ENCODE measurements at regions not wholly inside any gene's neighbourhood (a gene's known extent, or its start where the extent isn't known, plus 50 kb on each side); places are given as distances from the start of the nearest gene placed in this dataset.

GRCh38 chr13:76644906-76645305 lies 241.3 kb downstream of the KCTD12 start:
- WGBS, 2 experiments (ENCODE audit: low coverage in 1 of 2, low lambda C conversion rate in 2 of 2, missing lambda C conversion rate in 2 of 2): 0% methylated on average over 1 of the region's 1 CpG
- no peaks in the 10 kb centered on the region for H3K9me2 ChIP-seq (ENCODE audit: insufficient read depth)
- H3F3A ChIP-seq (ENCODE audit: insufficient read depth): peaks cover 15% of the 10 kb centered on the region; the same call in 1 of the 2 replicates
- peaks cover 7% of the 10 kb centered on the region; the same call in 1 of the 2 replicates for H3K4me1 ChIP-seq (ENCODE audit: insufficient read depth)
- no peak overlapping the region for H3K4me3 ChIP-seq
- H3K4me2 ChIP-seq (ENCODE audit: unreplicated experiment): no peak overlapping the region
- H3K27ac ChIP-seq: no peak overlapping the region
- H2AFZ ChIP-seq: no peak overlapping the region
- in situ Hi-C loops (cut with MboI): no loop called here
- TF ChIP-seq EZH2phosphoT487 (IDR thresholded peaks at IDR 0.05; ENCODE audit: insufficient read depth, low read depth) (no peak), EZH2 (IDR thresholded peaks at IDR 0.05; ENCODE audit: insufficient read depth, poor library complexity, severe bottlenecking) (no peak)
- H3K9ac ChIP-seq: no peak overlapping the region
- H3K79me2 ChIP-seq (ENCODE audit: insufficient read depth): no peaks in the 10 kb centered on the region
- no peaks in the 10 kb centered on the region for H3K36me3 ChIP-seq (ENCODE audit: low read depth)
- no peaks in the 10 kb centered on the region for H3K9me3 ChIP-seq (ENCODE audit: low read depth)
- H3K27me3 ChIP-seq (replicated peaks; ENCODE audit: insufficient read depth): no peaks in the 10 kb centered on the region
- no peaks in the 10 kb centered on the region for H4K20me1 ChIP-seq (ENCODE audit: insufficient read depth)
- DNase-seq: no peak

- Histone ChIP-seq H3K9ac (no peak overlapping the region), H2AFZ (no peak overlapping the region), H3K4me1 (ENCODE audit: insufficient read depth) (peaks cover 7% of the 10 kb centered on the region; the same call in 1 of the 2 replicates), H3K9me2 (ENCODE audit: insufficient read depth) (no peaks in the 10 kb centered on the region), H3K27me3 (replicated peaks; ENCODE audit: insufficient read depth) (no peaks in the 10 kb centered on the region), H3F3A (ENCODE audit: insufficient read depth) (peaks cover 15% of the 10 kb centered on the region; the same call in 1 of the 2 replicates), H3K4me3 (no peak overlapping the region), H3K4me2 (ENCODE audit: unreplicated experiment) (no peak overlapping the region), H3K27ac (no peak overlapping the region), H3K36me3 (ENCODE audit: low read depth) (no peaks in the 10 kb centered on the region), H4K20me1 (ENCODE audit: insufficient read depth) (no peaks in the 10 kb centered on the region), H3K79me2 (ENCODE audit: insufficient read depth) (no peaks in the 10 kb centered on the region), H3K9me3 (ENCODE audit: low read depth) (no peaks in the 10 kb centered on the region)
- TF ChIP-seq EZH2 (IDR thresholded peaks at IDR 0.05; ENCODE audit: insufficient read depth, poor library complexity, severe bottlenecking) (no peak), EZH2phosphoT487 (IDR thresholded peaks at IDR 0.05; ENCODE audit: insufficient read depth, low read depth) (no peak)
- WGBS, 2 experiments (ENCODE audit: low coverage in 1 of 2, low lambda C conversion rate in 2 of 2, missing lambda C conversion rate in 2 of 2): 91 to 94% methylated on average over 4 of the region's 4 CpGs
- DNase-seq: no peak
- in situ Hi-C loops (cut with MboI): no loop called here
These were observed 242.6 kb downstream of the KCTD12 start for GRCh38 chr13:76643596-76643995.

- no peaks in the 10 kb centered on the region for H3F3A ChIP-seq (ENCODE audit: insufficient read depth)
- 0 out of 2 replicates have a peak, but pooled peaks cover 3% of the 10 kb centered on the region for H3K4me1 ChIP-seq (ENCODE audit: insufficient read depth)
- H3K27me3 ChIP-seq (replicated peaks; ENCODE audit: insufficient read depth): no peaks in the 10 kb centered on the region
- H2AFZ ChIP-seq: no peak overlapping the region
- peak; percentile 7 for DNase-seq
- no peak overlapping the region for H3K4me3 ChIP-seq
- WGBS, 2 experiments (ENCODE audit: low coverage in 1 of 2, low lambda C conversion rate in 2 of 2, missing lambda C conversion rate in 2 of 2): 14 to 20% methylated on average over 1 of the region's 1 CpG
- no peaks in the 10 kb centered on the region for H3K36me3 ChIP-seq (ENCODE audit: low read depth)
- H3K27ac ChIP-seq: no peak overlapping the region
- no peak overlapping the region for H3K9ac ChIP-seq
- TF ChIP-seq EZH2phosphoT487 (IDR thresholded peaks at IDR 0.05; ENCODE audit: insufficient read depth, low read depth) (no peak), EZH2 (IDR thresholded peaks at IDR 0.05; ENCODE audit: insufficient read depth, poor library complexity, severe bottlenecking) (no peak)
- H3K79me2 ChIP-seq (ENCODE audit: insufficient read depth): no peaks in the 10 kb centered on the region
- in situ Hi-C loops (cut with MboI): no loop called here
- H3K9me2 ChIP-seq (ENCODE audit: insufficient read depth): no peaks in the 10 kb centered on the region
- no peaks in the 10 kb centered on the region for H4K20me1 ChIP-seq (ENCODE audit: insufficient read depth)
- H3K9me3 ChIP-seq (ENCODE audit: low read depth): no peaks in the 10 kb centered on the region
- no peak overlapping the region for H3K4me2 ChIP-seq (ENCODE audit: unreplicated experiment)
These were observed 245.1 kb downstream of the KCTD12 start for GRCh38 chr13:76641056-76641455.

- Histone ChIP-seq H2AFZ (no peak overlapping the region), H3K4me3 (no peak overlapping the region), H3K36me3 (ENCODE audit: low read depth) (no peaks in the 10 kb centered on the region), H3K79me2 (ENCODE audit: insufficient read depth) (no peaks in the 10 kb centered on the region), H3F3A (ENCODE audit: insufficient read depth) (no peaks in the 10 kb centered on the region), H3K9me3 (ENCODE audit: low read depth) (no peaks in the 10 kb centered on the region), H4K20me1 (ENCODE audit: insufficient read depth) (no peaks in the 10 kb centered on the region), H3K9ac (no peak overlapping the region), H3K27me3 (replicated peaks; ENCODE audit: insufficient read depth) (no peaks in the 10 kb centered on the region), H3K27ac (no peak overlapping the region), H3K9me2 (ENCODE audit: insufficient read depth) (no peaks in the 10 kb centered on the region), H3K4me2 (ENCODE audit: unreplicated experiment) (no peak overlapping the region), H3K4me1 (ENCODE audit: insufficient read depth) (0 out of 2 replicates have a peak, but pooled peaks cover 3% of the 10 kb centered on the region)
- 56 to 58% methylated on average over 3 of the region's 3 CpGs for WGBS, 2 experiments (ENCODE audit: low coverage in 1 of 2, low lambda C conversion rate in 2 of 2, missing lambda C conversion rate in 2 of 2)
- DNase-seq: peak; percentile 18
- in situ Hi-C loops (cut with MboI): no loop called here
- TF ChIP-seq EZH2phosphoT487 (IDR thresholded peaks at IDR 0.05; ENCODE audit: insufficient read depth, low read depth): no peak
- TF ChIP-seq EZH2 (IDR thresholded peaks at IDR 0.05; ENCODE audit: insufficient read depth, poor library complexity, severe bottlenecking): no peak
These were observed 247.3 kb downstream of the KCTD12 start for GRCh38 chr13:76638882-76639281.

GRCh38 chr13:76638181-76638580 lies 248.0 kb downstream of the KCTD12 start:
- Histone ChIP-seq H2AFZ (no peak overlapping the region), H3K4me1 (ENCODE audit: insufficient read depth) (0 out of 2 replicates have a peak, but pooled peaks cover 3% of the 10 kb centered on the region), H3K9me3 (ENCODE audit: low read depth) (no peaks in the 10 kb centered on the region), H3K79me2 (ENCODE audit: insufficient read depth) (no peaks in the 10 kb centered on the region), H4K20me1 (ENCODE audit: insufficient read depth) (no peaks in the 10 kb centered on the region), H3K4me2 (ENCODE audit: unreplicated experiment) (no peak overlapping the region), H3K27me3 (replicated peaks; ENCODE audit: insufficient read depth) (no peaks in the 10 kb centered on the region), H3K9me2 (ENCODE audit: insufficient read depth) (no peaks in the 10 kb centered on the region), H3K4me3 (no peak overlapping the region), H3K9ac (no peak overlapping the region), H3K27ac (no peak overlapping the region), H3F3A (ENCODE audit: insufficient read depth) (no peaks in the 10 kb centered on the region), H3K36me3 (ENCODE audit: low read depth) (no peaks in the 10 kb centered on the region)
- TF ChIP-seq EZH2 (IDR thresholded peaks at IDR 0.05; ENCODE audit: insufficient read depth, poor library complexity, severe bottlenecking) (no peak), EZH2phosphoT487 (IDR thresholded peaks at IDR 0.05; ENCODE audit: insufficient read depth, low read depth) (no peak)
- in situ Hi-C loops (cut with MboI): no loop called here
- no peak for DNase-seq
- 39 to 45% methylated on average over 3 of the region's 3 CpGs for WGBS, 2 experiments (ENCODE audit: low coverage in 1 of 2, low lambda C conversion rate in 2 of 2, missing lambda C conversion rate in 2 of 2)
